ENCODE measurements at regions not wholly inside any gene's neighbourhood (a gene's known extent, or its start where the extent isn't known, plus 50 kb on each side); places are given as distances from the start of the nearest gene placed in this dataset.
"Not testable (repeated sequence)": the region's sequence is repeated elsewhere in the genome, so short reads cannot be mapped to it uniquely, and the experiment has no call there.

DNA sequence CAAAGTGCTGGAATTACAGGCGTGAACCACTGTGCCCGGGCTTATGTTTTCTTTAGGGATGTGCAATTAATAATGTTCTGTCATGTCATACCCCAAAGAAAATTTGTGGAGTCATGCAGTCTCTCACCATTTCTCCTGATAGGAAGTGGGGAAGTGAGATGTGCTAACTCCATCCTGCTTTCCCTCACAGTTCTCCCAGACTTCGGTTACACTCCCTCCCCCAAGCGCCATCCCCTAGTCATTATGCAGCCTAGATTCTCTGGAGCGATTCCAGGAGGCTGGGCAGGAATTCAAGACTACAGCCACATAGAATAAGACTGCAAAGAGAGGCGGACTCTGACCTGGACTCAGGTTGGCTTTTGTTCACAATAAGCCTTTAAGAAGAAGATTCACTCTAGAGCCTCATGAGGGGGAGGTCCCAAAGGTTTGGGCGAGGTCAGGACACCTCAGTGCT, 271.4 kb downstream of the ALDH8A1 start:
- in situ Hi-C loops (cut with MboI; ENCODE audit: low sequenced_read_pairs), result no loop called here

DNA sequence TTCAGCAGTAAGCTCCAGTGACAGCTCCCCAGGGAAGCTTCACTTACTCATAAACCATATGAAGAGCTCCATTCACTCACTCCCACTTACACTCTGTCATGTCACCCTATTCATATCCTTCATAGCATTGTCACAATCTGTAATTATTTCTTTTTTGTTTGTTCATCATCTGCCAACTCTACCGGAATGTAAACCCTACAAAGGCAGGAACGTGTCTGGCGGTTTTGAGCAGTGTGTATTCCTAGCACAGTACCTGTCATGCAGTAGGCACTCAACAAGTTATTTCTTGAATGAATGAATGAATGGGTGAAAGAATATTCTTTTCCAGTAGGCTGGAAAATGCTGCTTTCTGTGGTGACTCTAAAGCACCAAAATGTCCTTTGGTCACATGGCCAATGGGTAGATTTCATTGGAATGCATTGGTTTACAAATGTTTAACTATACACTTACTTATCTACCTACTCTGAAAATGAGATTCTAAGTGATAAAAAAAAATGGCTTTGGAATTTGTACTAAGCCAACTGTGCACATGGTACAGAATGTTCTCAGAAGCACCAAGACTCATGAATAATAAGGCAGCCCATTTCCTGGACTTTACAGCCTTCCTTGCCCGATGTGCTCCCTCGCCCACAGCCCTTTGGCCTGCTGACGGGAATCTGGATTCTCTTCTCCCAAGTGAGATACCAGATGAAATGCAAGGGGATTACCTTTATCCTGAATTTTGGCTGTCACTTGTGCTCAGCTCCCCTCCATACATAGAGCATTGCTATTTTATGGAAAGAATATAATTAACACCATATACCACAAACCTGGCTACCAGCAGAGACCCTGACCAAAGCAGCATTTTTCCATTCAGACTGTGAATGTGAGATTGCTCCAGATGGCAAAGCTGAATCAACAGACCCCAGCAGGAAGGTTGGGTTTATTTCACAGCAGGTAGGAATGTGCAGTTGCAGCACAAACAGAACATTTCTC, 273.3 kb downstream of the ALDH8A1 start:
- in situ Hi-C loops (cut with MboI; ENCODE audit: low sequenced_read_pairs), result no loop called here

DNA sequence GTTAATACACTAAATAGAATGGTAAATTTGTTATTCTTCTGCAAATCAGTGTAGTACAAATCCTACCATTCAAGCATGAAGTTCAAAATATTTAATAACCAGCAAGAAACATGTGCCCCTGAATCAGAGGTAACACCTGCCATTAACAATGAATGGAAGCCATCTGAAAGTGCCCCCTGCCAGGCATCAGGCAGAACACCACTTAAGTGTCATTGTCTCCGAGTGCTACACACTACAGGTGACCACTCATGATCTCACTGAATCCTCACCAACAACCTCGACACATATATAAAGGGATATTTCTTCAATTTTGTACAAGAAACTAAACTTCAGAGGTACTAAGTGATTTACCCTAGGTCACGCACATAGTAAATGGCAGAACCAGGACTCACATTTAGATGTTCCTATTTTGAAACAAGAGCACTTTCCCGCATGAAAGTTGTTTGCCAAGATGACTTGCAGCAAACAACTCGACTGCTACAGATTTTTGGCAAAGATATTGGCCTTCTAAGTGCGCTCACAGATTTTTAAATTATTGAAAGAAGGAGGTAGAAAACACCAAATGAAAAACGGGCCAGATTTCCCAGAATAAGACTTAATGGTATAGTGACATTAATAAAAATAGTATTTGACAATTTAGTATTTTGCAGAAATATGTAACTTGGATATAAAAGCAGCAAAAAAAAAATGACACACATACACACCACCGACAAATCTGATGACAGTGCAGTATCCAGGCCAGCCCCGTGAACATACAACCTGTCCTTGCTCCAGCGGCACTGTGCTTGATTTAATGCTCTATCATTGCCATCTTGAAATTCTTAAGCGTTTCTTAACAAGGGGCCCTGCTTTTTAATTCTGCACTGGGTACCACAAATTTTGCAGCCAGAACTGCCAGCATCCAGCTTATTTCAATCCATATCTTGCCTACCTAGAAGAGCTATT, 274.5 kb downstream of the ALDH8A1 start:
- in situ Hi-C loops (cut with MboI; ENCODE audit: low sequenced_read_pairs), result no loop called here

DNA sequence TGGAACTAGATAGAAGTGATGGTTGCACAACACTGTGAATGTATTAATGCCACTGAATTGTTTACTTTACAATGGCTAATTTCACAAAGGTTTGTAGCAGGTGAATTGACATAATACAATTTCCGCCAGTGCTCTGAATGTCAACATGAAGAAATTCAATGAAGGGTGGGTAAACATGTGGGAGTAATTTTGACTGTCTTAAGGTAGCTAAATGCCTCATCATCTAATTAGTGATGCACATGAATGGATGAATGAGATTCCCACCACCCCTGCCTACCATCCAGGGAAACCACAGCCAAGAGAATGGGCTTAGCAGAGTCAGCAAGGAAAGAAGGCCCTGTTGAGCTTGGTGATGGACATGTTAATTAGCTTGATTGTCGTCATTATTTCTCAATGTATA, 275.3 kb downstream of the ALDH8A1 start:
- in situ Hi-C loops (cut with MboI; ENCODE audit: low sequenced_read_pairs), result no loop called here

DNA sequence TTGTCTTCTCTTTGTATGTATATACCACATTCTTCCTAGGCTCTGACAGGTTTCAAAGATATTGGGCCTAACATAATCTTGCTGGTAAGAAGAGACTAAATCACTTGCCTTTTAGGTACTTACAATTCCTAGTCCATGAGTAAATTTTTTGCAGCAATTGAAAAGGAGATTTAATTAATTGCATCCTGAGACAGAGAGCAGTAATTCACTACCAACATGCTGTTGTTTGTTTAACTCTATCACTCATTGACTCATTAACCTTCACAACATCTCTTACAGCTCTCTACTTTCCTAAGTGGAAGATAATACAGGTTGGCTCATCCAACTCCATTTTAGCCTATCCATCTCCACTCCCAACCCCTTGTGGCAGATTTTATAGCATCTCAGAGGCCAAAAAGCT, 280.4 kb downstream of the ALDH8A1 start:
- in situ Hi-C loops (cut with MboI; ENCODE audit: low sequenced_read_pairs), result no loop called here

DNA sequence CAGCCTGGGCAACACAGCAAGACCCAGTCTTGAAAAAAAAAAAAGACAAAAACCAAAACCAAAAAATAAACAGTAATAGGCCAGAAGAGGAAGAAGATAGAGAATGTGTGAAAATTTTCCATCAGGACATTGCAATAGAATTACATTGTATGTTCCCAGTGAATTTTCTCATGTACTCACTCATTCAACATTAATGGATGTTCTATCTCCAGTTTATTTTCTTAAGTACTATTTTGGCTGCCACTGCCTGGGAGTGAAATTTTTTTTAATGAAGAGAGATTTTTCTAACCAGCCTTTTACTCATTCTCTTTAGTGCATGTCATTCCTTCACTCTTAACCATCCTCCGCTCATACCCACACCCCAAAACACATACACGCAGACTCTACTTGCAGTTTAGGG, 282.8 kb downstream of the ALDH8A1 start:
- in situ Hi-C loops (cut with MboI; ENCODE audit: low sequenced_read_pairs), result no loop called here

DNA sequence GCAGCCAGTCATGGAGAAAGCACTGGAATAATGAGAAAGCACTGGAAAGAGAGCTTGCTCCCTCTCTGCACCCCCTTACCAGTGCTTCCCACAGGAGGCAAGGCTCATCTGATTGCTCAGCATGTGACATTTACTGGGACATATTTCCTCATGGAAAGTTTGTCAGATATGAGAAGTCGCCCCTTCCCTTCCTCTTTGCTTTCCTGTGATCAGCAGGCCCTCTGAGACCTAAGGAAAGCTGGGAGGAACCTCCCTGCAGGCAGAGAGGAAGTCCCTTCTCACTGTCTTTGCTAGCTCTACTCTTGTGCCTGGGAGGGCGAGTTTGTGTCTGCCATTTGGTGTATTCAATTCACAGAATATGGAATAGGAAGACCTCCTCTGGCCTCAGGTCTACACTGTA, 283.8 kb downstream of the ALDH8A1 start:
- in situ Hi-C loops (cut with MboI; ENCODE audit: low sequenced_read_pairs), result no loop called here

DNA sequence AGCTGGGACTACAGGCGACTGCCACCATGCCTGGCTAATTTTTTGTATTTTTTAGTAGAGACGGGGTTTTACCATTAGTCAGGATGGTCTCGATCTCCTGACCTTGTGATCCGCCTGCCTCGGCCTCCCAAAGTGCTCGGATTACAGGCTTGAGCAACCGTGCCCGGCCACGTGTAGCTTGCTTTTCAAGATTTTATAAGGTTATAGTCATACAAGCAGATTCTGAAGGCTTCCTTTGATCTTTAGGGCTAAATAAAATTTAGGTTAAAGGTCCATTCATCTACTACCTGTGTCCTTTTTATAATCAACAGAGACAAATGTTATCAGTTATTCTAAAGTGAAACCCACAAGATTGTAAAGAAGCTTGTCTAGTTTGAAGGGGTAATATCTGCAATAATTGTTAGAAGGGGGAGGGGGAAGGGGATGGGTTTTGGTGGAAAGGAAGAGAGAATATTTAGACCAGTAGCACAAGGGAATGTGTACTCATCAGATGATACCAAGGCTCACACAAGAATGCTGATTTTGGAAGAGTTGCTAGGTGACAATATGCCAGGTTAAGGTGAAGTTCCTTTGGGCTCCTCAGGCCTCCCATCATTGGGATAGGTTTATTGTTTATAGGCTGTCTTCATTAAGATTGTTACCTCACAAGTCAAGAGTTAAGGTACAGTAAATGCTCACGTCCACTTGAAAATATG, 284.7 kb downstream of the ALDH8A1 start:
- in situ Hi-C loops (cut with MboI; ENCODE audit: low sequenced_read_pairs), result no loop called here

DNA sequence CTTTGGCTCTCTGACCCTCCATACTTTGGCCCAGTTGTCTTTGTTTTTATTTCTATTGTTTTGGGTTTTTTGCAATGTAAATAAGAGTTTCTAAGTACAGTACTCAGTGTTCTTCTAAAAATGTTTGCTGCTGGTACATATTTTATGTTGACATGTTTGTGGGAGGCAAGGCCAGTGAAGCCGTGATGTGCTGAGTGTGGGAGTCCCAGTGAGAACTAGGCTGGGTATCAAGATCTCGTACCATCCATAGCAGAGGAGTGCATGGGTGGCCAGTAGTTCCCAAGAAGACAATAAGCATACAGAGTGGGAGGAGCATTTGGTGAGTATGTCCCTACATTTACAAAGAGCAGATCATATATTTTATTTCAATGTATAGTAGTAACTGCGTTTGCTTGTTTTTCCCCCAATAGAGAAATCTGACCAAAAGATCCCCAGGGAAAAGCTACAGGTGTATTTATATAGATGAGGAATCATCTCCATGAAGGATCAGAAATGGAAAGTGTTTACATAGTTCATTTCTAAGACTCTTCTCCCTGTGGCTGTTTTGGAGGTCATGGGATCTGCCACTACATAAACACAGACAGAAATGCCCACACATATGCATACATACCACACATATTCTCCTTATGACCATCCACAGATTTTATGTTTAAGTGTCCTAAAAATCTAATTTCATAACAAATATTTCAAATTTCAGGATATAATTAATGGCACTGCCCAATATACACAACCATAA, 285.9 kb downstream of the ALDH8A1 start:
- in situ Hi-C loops (cut with MboI; ENCODE audit: low sequenced_read_pairs), result no loop called here

DNA sequence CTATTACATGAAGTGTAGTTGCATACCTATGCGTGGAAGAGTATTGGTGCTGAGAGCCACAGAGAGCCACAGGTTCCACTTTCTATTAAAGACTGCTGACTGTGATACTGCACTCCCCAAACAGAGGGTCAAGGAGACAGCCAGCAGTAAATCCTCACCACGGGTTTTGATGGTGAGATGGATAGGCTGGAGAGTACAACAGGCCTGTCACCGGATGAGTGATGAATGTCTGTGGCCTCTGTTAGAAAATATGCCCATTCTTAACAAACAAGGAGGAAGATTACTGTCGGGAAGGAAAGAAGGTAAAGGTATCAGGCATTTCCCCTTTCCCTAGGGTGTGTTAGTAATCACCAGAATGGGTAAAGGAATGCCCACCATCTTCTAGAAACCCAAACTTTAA, 286.5 kb downstream of the ALDH8A1 start:
- in situ Hi-C loops (cut with MboI; ENCODE audit: low sequenced_read_pairs), result no loop called here

DNA sequence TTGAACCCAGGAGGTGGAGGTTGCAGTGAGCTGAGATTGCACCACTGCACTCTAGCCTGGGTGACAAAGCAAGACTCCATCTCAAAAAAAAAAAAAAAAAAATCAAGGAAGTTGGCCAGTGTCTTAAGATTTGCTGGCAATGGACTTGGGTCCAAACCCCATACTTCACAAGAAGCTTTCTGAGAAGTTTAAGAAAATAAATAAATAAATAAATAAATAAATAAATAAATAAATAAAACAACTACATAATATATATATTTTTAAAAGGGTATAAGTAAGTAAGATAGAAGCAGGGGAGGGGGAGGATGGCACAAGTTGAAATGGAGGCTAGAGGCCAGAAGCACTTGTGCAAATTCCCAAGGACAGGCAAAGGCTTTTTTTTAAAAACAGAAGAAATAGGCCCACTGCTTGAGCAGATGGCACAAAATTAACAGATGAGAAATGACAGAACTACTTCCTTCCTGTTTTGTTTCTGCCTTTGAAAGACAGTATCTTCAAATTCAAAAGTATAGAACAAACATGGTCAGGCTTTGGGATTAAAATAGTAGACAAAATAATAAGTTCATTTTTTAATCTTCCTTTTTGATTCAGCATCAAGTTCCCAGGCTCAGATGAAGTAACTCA, 287.7 kb downstream of the ALDH8A1 start:
- in situ Hi-C loops (cut with MboI; ENCODE audit: low sequenced_read_pairs), result no loop called here

DNA sequence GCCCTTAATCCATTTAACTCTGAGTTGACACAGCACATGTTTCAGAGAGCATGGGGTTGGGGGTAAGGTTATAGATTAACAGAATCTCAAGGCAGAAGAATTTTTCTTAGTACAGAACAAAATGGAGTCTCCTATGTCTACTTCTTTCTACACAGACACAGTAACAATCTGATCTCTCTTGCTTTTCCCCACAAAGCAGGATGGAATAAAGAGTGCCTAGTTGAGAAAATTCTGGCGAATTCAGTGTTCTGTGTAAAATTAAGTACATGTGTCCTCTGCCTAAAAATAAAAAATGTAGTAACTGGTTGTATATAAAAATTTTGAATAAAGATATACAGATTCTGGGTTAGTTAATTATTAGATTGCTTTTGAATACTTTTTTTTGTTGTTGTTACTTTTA, 290.0 kb downstream of the ALDH8A1 start:
- in situ Hi-C loops (cut with MboI; ENCODE audit: low sequenced_read_pairs), result not testable (repeated sequence)

DNA sequence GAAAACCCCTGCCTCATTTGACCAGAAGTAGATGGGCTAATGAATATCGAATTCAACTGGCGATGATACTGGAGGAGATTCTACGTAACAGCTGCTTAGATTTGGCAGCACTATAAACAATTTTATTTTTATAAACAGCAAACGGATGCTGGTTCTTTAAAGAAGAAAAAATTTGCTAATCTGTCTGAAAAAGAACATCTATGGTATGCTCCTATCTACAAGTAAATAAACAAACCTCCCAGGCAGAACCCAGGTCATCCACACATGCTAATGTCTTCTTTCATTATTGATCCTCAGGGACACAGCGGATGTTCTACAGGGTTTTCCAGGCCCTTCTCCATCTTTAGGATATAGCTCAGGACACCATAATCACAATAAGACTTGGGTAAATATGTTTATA, 291.3 kb downstream of the ALDH8A1 start:
- in situ Hi-C loops (cut with MboI; ENCODE audit: low sequenced_read_pairs), result no loop called here

DNA sequence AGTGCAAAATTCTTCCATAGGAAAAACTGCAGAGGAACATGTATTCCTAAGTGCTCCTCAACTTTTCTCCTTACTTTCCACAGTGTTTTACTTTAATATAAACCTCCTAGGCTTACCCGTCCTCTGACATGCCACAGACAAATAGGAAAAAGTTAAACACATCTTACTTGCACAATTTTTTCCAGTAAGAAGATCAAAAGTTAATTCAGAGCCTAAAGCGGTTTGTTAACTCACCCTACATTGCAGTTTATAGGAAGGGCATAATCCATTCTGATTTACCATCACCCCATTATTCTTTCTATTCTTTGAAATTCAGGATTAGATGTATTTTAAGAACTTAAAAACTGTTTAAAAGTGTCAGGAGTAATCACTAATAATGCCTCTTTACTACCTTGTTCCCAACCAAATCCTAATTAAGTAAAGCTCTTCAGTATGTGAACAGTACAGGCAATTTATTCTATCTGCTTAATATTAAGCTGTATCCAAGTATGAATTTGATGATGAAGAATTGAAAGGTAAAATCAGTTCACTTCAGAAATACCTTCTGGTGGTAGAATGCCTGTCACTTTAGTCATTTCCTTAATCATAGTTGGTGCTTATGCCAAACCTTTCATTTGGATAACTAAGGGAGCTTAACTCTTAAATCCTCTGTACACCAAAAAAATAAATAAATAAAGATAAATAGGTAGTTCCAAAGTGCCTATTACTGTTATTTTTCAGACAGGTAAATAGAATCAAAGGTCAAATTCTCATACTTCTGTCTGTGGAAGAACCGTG, 292.0 kb downstream of the ALDH8A1 start:
- in situ Hi-C loops (cut with MboI; ENCODE audit: low sequenced_read_pairs), result no loop called here

DNA sequence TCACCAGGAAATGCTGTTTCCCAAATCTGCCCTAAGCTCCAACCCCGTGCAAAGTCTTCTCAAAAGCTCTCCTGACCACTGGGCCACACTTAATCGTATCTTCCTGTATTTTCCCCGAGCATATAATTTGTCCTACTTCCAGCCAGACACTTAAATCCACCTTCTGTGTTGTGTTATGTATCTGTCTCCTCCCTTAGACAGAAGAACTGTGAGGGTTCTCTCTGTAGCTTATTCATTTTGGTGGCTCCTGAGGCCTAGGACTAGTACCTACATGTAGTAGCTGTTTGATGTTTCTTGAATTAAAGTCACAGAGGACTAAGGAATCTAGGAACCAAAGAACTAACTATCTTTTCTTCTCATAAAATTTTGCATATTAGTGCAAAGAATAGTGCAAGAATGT, 292.6 kb downstream of the ALDH8A1 start:
- in situ Hi-C loops (cut with MboI; ENCODE audit: low sequenced_read_pairs), result no loop called here

DNA sequence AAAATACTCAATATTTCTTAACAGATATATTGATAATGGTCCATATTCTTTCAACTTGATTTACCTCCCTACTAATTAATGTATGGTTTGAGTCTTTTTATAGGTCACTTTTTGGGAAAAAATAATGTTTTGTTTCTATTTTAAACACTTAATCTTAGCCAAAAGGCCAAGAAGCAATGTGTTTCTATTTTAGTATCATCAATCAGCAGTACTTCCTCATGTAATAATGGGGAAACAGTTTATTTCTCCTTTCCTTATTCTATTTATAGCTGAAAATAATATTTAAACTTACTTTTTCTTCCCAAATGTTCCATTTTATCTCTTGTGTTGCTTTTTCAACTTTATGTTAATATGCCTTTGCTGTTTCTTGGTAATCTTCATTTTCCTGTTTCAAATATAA, 295.1 kb downstream of the ALDH8A1 start:
- in situ Hi-C loops (cut with MboI; ENCODE audit: low sequenced_read_pairs), result no loop called here

DNA sequence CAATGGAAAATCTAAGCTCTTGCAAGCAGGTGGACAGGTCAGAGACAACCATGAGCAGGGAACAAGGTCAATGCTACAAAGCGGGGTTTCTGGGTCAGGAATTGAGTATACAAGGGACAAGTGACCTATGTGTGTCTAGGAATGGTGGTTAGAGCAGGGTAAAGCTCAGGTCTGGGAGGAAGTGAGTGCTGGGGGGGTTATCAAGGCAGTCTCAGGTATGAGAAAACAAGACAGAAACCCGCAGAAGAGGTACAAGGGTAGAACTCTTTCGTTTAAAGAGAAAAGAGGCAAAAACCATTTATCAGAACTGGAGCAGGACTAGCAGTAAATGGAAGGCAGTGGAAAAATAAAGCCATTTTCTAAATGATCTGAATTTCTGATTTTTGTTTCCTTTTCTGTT, 298.4 kb downstream of the ALDH8A1 start:
- in situ Hi-C loops (cut with MboI; ENCODE audit: low sequenced_read_pairs), result no loop called here

DNA sequence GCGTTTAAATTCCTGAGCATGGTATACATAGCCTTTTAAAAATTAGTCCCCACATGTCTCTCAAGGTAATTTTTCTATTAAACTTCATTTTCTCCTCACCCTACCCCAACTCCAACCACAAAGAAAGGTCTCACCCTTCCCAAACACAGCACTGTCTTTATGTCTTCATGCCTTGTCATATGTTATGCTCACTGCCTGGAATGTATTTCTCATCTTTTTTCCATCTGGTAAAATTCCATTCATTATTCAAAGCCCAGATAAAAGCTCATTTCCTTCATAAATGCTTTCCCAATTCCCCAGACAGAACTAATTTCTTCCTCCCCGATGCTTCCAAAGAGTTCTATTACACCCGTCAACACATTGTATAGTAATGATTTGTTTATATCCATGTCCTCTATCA, 302.0 kb downstream of the ALDH8A1 start:
- in situ Hi-C loops (cut with MboI; ENCODE audit: low sequenced_read_pairs), result no loop called here

DNA sequence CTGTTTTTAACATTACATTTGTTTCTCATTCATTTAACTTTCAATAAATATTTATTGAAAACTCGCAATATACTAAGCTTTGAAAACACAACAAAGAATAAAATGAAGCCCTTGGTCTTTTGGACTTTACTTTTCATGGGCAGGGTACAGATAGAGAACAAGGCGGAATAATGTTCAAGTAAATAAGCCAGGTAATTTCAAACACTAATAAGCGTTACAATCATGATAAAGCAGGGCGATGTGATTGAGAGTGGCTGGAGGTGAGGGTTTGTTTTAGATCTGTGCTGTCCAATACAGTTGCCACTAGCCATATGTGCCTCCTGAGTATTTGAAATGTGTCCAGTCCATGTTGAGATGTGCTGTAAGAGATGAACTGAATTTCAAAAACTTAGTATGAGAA, 307.1 kb downstream of the ALDH8A1 start:
- in situ Hi-C loops (cut with MboI; ENCODE audit: low sequenced_read_pairs), result no loop called here

Measured in HL-60/S4 (cell line).